HG02610 (cell line): ENCODE measurements at regions not wholly inside any gene's neighbourhood (a gene's known extent, or its start where the extent isn't known, plus 50 kb on each side); places are given as distances from the start of the nearest gene placed in this dataset.
"Not testable (repeated sequence)": the region's sequence is repeated elsewhere in the genome, so short reads cannot be mapped to it uniquely, and the experiment has no call there.

Experiments
- ATAC-seq: cut with Tn5 transposase; IDR thresholded peaks from one replicate; pipeline ENCODE4 v1.9.1; 2021; ENCODE audit warnings: mild to moderate bottlenecking, moderate library complexity; ENCODE audit not compliant: unreplicated experiment

DNA sequence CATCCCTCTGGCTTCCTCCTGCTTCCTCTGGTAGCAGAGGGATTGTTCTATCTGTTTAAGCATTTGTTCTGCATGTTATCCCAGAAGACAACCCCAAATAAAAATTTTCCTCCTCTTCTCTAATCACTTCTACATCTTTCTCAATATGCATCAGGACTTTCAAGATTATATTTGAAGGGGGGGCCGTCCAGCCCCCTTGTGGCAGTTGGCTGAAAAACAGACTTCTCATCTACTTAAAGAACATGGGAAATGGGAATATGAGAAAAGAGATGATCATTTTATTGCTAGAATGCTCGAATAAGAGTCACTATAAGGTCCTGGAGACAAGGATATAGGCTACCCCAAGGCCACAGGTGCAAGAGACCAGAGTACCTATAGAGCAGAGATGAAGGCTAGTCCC lies 466.0 kb downstream of the REEP3 start:
- no peak for ATAC-seq

DNA sequence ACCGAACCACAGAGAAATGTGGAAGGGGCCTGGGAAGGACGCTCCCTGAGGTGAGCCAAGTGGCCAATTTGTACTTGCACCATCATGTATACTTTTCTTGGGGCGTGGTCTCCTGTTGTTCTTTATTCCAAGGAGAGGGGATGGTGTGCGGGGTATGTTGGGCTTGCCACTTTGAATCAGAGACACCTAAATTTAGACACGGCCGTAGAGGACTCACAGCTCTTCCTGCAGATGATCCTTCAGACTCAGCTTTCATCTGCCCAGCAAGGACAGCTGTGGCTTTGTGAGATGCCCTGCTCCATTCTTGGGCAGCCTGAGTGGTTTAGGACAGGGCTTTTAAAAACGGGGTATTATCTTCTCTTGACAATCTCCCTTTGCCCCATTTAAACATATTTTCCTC lies 473.2 kb downstream of the REEP3 start:
- no peak for ATAC-seq

- ATAC-seq, result no peak
Observed at GRCh38 chr10:64007157-64007556, 486.0 kb downstream of the REEP3 start.

DNA sequence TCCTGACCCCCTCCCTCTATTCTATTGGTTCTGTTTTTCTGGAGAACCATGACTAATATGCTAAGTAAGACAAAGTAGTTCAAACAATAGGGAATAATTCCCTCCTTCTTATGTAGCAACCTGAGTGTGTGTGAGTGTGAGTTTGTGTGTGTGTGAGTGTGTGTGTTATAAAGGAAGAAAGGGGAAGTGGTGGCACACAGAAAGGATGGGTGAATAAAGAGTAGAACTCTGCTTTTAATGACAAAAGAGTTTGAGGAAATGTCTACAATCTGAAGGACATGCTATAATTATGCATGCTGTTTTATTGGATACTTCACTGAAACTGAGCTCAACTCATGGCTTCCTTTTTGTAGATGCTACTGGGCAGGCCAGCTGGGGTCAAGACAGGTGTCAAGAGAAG lies 489.5 kb downstream of the REEP3 start:
- ATAC-seq, result no peak

- ATAC-seq, result no peak
Observed at GRCh38 chr10:64011912-64012714, 490.9 kb downstream of the REEP3 start.

DNA sequence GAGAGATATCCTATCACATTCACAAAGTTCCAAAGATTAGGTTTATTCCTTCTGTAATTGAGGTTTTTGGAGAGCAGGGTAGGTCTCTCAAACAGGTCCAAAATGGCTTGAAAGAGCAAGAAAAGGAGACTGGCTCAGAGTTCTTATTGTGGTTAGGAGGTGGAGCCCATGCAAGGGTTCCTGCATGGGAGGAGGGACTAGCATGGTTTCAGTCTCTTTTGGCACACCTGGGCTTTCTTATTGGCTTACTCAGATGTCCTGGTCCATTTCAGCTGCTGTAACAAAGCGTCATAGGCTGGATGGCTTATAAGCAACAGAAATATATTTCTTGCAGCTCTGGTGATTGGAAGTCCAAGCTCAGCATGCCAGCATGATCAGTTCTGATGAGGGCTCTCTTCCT lies 493.1 kb downstream of the REEP3 start:
- no peak for ATAC-seq

DNA sequence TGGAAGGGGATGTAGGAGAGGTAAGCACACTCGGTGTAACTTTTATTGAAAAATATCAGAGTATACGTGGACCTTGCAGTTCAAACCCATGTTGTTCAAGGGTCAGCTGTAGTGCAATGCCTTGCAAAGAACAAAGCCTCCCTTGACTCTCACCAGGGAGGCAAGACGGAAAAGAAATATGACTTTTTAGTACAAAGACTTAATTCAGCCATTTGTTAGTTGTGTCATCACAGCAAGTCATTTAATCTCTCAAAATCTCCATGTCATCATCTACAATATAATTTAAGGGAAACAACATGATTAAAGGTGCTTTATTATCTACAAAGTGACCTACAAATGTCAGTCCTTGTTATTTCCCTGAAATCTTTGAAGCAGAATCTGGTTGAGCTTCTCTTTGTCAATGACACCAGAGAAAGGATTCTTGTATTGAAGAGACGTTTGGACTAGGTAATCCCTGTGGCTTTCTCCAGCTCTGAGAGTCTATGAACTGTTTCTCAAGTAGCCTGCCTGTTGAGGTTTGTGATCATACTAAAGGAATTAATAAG lies 502.8 kb downstream of the REEP3 start:
- no peak for ATAC-seq

GRCh38 chr10:64033711-64034110 lies 512.5 kb downstream of the REEP3 start:
- no peak for ATAC-seq

DNA sequence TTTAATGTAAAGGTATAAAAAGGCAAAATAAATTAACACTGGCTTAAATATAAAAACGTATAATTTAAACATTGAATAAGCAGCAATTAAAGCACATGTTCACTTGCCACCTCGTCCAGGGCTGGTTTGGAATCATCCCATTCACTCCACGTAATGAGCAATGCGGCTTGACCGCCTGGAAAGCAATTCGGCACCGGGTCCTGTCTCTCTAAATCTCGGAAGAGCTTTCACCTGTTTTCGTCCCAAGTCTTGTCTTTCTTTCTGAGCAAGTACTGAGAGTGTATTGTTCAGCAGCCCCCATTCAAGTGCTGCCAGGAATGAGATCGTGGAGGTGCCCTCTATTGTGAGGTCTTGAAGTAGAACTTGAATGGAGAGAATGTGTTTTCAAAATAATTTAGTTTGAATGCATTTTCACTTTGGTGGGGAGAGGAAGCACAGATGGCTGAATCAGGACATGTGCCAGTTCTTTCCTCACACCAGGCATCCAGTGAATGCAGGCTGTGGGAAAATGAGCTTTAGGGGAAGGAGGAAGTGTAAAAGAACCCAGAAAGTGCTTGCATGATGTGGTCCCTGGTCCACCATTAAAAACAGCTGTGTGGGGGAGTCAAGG lies 515.2 kb downstream of the REEP3 start:
- ATAC-seq, result no peak

DNA sequence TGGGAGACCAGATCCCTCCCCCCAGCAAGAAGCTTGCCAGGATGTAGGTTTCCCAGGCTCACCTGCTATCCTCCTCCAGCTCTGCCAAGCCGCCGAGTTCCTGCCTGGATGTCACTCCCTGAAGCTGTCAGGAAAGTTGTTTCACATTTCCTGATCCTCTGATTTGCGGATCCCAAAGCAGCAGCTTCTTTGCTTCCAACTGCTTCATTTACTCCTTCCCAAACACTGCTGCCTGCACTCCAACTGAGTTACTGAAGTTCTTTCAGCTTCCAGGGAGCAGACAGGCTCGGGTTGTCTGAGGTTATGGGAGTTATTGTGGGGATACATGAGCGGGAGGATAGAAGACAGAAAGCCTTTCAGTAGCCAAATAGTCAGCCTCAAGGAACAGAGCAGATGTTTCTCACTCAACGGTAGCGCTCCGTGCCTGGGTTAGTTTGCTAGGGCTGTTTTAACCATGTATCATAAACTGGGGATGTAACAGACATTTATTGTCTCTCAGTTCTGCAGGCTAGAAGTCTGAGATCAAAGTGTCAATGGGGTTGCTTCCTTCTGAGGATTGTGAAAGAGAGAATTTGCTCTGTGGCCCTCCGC lies 516.0 kb downstream of the REEP3 start:
- ATAC-seq, result no peak

DNA sequence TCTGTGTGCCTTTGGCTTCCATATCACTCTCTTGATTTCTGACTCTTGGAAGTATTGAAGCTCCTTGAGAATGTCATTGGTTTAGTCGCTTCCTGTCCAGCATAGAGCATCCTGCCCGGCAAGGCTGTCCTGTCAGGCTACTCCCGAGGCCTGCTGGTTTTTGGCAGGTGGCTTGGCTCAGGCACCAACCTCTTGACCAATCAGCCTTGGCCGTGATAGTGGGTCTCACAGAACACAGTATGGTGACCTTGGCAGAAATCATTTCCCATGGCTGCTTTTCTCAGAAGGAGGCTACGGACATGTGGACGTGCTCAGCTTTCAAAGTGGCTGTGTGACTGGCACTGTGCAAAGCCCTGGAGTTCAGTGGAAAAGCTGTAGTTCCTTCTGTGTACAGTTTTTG lies 516.9 kb downstream of the REEP3 start:
- ATAC-seq, result no peak

GRCh38 chr10:64039198-64039597 lies 518.0 kb downstream of the REEP3 start:
- peak; percentile 68 for ATAC-seq

DNA sequence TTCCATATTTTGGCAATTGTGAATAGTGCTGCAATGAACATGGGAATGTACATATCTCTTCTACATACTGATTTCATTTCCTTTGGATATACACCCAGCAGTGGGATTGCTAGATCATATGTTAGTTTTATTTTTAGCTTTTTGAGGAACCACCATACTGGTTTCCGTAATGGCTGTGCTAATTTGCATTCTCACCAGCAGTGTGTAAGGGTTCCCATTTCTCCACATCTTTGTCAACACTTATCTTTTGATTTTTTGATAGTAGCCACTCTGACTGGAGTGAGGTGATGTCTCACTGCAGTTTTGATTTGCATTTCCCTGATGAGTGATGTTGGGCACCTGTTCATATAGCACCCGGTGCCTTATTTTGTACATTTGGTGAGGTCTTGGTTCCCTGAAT lies 519.6 kb downstream of the REEP3 start:
- ATAC-seq, result peak; percentile 22

DNA sequence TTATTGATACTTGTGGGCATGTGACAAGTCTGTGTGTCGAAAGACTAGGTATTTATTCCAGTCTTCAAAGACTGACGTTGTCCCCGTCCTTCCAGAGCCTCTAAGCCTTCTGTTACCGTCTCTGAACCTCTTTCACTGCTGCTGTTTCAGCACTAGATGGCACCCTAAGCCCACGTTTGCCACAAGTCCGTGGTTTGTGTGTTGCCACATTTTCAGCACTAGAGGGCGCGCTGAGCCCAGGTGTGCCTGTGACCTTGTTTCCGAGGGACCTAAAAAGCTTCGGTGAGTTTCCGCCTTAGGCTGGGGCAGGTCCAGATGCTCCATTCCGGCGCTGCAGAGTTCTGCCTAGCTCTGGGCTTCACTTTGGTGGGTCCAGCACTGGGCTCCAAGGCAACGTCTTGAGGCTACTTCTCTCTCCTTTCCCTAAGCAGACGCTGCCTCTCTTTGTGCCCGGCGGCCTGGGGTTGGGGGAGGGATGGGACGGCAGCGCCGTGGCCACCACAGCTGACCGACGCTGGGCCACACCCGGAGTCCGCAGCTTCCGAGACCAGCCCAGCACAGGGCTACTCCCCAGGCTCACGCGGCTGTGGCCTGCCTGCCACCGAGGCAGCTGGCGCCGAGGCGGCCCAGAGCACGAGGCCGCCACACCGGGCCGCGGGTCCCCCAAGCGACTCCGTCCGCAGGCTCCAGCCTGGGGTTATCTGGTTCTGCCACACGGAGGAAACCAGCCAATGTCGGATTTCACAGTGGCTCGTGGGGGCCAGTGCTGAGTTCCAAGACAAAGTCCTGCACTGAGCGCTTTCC lies 520.2 kb downstream of the REEP3 start:
- ATAC-seq, result peak; percentile 75

- ATAC-seq, result no peak
Observed at GRCh38 chr10:64041989-64042490, 520.8 kb downstream of the REEP3 start.

DNA sequence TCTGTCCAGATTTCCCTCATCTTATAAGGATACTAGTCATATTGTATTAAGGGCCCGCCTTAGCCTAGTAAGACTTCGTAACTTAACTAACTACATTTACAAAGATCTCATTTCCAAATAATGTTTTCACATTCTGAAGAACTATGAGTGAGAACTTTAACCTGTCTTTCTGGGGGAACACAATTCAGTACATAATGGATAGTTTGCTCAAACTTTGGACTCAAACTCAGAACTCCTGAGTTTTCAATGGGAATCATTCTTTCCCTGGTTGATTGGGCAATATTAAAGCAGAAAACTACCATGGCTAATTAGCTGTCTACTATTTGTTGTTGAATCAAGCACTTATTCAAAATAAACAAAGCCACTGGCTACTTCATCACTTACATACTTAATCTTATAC lies 522.9 kb downstream of the REEP3 start:
- no peak for ATAC-seq

- not testable (repeated sequence) for ATAC-seq
Observed at GRCh38 chr10:64044957-64045632, 523.9 kb downstream of the REEP3 start.

GRCh38 chr10:64054392-64054791 lies 533.2 kb downstream of the REEP3 start:
- ATAC-seq, result no peak

GRCh38 chr10:64059884-64060283 lies 538.7 kb downstream of the REEP3 start:
- ATAC-seq, result no peak

- ATAC-seq, result no peak
Observed at GRCh38 chr10:64060389-64060788, 539.2 kb downstream of the REEP3 start.
